GM12864 (cell line): ENCODE measurements at regions not wholly inside any gene's neighbourhood (a gene's known extent, or its start where the extent isn't known, plus 50 kb on each side); places are given as distances from the start of the nearest gene placed in this dataset.

ENCODE experiments used
- DNase-seq: peaks from one replicate; pipeline ENCODE4 v3.0.0-alpha.2; 2011; ENCODE audit warnings: low read depth
- H3K4me3 ChIP-seq: 2 replicates; pipeline ENCODE4 v1.5.1; 2011; ENCODE audit warnings: mild to moderate bottlenecking, low read depth, low read length, control low read depth
- CTCF ChIP-seq: IDR thresholded peaks from 2 replicates; pipeline ENCODE4 v1.5.1; 2011; ENCODE audit warnings: low read depth, mild to moderate bottlenecking, moderate library complexity, low read length, control low read depth, inconsistent platforms; ENCODE audit errors: missing control alignments

GRCh38 chr2:239519089-239519920, 118.5 kb upstream of the HDAC4 start:
- DNase-seq, result no peak
- TF ChIP-seq CTCF, result no peak
- H3K4me3 ChIP-seq, result no peak overlapping the region

DNA sequence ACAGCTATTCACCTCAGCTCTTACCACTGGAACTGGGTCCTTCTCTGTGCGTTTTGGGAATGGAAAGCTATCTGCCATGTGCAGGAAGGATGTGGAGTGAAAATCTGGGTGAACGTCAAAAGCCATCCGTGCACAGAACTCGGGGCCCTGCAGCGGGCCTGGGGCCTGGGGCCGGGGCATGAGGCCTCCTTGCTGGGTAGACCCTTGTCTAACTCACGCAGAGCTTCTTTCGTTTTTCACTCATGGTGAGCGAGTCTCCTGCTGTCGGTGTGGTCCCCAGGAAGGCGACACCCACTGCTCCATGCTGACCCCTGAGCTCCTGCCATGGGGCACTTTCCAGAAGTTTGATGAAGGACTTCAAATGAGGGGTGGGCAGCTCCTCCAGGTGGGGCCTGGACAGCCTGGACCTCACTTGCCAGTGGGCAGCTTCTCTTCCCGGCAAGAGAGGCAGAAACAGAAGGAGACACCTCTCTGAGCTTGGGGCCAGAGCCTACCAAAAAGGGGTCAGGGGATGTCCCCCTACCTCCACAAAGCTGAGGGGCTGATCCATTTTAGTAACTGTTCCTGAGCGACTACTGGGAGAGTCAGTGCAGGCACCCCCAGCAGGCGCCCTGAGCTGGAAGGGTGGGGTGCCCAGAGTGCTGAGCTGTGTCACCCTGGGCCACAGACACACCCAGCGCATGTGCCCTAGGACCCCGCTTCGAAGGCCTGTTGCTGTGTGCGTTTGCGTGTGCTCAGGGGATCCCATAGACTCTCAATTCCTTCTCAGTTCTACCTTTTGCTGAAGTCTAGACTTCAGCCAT, 117.7 kb upstream of the HDAC4 start:
- no peak overlapping the region for H3K4me3 ChIP-seq
- DNase-seq, result no peak
- no peak for TF ChIP-seq CTCF

DNA sequence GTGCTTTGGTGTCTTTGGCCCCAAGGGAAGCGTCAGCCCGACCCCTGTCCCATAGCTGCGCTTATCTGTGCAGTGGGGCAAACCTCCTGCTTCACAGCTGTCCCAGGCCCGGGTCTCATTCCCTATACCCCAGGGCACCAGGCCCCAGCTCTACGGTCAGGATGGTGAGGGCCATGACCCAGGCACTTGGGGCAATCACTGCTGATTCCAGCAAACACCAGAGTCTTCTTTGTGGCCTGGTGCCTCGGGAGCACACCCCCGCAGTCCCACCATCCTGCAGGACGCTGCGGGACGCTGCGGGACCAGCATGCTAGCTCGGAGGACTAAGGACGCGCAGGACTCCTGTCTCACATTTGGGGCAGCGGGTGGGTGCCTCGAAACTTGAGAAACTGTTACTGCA, 116.9 kb upstream of the HDAC4 start:
- no peak for TF ChIP-seq CTCF
- DNase-seq, result no peak
- no peak overlapping the region for H3K4me3 ChIP-seq

- TF ChIP-seq CTCF, result no peak
- no peak overlapping the region for H3K4me3 ChIP-seq
- DNase-seq, result no peak
Observed at GRCh38 chr2:239516954-239517305, 116.1 kb upstream of the HDAC4 start.

DNA sequence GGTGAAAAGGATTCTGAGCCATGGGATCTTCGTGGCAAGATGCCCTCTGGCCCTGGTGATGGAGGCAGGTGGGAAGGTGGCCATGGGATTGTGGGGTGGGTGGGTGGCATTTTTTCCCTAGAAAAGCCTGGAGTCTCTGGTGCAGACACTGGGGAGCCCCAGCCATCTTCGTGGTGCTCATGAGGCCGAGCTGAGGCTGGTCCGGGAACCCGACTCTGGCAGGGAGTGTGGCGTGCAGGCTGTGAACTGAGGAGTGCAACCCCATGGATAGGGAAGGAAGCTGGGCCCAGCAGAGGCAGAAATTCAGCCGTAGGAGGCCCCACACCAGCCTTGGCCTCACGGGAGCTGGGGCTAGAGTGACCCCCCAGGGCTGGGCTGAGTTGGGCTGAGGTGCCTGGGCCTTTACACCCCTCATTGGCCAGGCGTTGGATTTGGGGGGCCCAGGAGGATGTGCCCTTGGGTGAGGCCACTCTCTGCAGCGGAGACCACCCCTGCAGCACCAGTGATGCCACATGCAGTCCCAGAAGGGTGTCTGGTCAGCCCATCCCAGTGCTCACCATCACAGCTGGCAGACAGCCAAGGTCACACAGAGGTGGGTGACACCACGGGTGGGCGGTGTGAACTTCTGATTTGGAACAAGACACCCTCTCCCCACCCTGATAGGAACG, 115.6 kb upstream of the HDAC4 start:
- no peak for TF ChIP-seq CTCF
- H3K4me3 ChIP-seq, result no peak overlapping the region
- no peak for DNase-seq

DNA sequence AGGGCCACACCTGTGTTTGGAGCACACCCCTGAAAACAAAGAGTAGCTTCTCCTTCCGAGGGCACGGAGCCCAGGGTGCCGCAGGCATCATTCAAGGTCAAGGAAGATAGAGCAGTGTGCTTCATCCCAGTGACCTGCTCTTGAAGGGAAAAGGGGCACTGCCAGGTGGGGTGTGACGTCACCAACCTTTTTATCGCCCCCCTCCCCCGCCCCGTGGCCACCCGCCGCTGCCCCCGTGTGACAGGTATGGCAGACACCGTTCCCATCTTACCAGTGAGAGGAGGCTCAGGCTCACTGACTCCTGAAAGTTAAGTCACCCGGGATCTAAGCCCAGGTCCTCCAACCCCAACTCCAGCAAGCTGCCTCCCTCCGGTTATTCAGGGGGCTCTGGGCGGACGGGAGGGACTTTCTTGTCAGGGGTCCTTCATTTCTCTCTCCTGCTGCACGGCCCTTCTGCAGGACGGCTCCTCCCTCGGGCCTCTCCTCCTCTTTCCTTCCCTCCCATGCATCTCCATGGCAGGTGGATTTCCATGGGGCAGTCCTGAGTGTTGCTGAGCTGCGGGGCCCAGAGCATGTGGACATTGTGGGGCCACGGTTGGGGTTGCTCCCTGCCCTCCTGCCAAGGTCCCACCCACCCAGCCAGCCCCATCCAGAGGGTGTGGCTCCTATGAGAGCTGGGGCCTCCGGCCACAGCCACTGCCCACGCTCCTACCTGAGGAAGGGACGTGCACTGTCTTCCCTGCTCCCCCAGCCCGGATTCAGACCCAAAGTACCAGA, 114.1 kb upstream of the HDAC4 start:
- no peak for DNase-seq
- no peak for TF ChIP-seq CTCF
- H3K4me3 ChIP-seq, result no peak overlapping the region
